DOHH2 (cell line): ENCODE measurements at regions not wholly inside any gene's neighbourhood (a gene's known extent, or its start where the extent isn't known, plus 50 kb on each side); places are given as distances from the start of the nearest gene placed in this dataset.

ENCODE experiments used
- CTCF ChIP-seq: fragments of 200-600 bp; sonication (generic); IDR thresholded peaks from one replicate; pipeline ENCODE4 v1.5.1; 2014; ENCODE audit warnings: antibody characterized with exemption, mild to moderate bottlenecking, low read depth, low read length; ENCODE audit not compliant: poor library complexity, severe bottlenecking
- EZH2phosphoT487 ChIP-seq: fragments of 200-600 bp; sonication (generic); IDR thresholded peaks from 2 replicates; pipeline ENCODE4 v1.6.1; 2017; ENCODE audit warnings: borderline replicate concordance, mild to moderate bottlenecking, antibody characterized with exemption, low read length, moderate library complexity, mixed read lengths

DNA sequence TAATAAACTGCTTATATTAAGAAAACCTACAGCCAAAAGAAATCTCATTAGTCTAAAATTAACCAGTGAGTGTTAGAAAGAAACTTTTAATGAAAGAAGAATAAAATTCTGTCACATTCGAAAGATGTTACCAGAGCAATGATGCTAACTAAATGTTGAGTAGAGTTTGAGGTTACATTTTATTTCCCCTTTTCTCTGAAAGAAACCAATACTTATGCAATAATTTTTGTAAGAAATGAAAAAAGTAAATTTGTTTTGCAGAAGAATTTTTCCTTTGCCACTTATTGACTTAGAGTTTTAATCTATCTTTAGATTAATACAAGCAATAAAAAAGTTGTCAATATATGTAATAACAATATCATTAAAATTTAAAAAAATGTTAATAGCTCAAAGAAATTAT, 574.0 kb upstream of the GALNTL6 start:
- TF ChIP-seq CTCF (no peak), EZH2phosphoT487 (no peak)
